Esophagus muscularis mucosa (tissue), 4 donors: ENCODE measurements at regions not wholly inside any gene's neighbourhood (a gene's known extent, or its start where the extent isn't known, plus 50 kb on each side); places are given as distances from the start of the nearest gene placed in this dataset.

ENCODE experiments used
- DNase-seq: peaks from one replicate; pipeline ENCODE4 v3.0.0-alpha.2; 2017; ENCODE audit errors: extremely low spot score
- H3K27ac ChIP-seq, 4 donors: fragments of 200-600 bp; sonication (generic); replicated peaks in 1 of 4; 1 replicate in 3 of 4; 2 replicates in 1 of 4; pipeline ENCODE4 v1.5.1; 2016 to 2019; ENCODE audit warnings: mild to moderate bottlenecking in 1 of 4
- H3K27me3 ChIP-seq, 4 donors: fragments of 200-600 bp; sonication (generic); one replicate each; pipeline versions ENCODE4 v1.5.1 to v1.6.0; 2016 to 2019
- H3K36me3 ChIP-seq, 4 donors: fragments of 200-600 bp; sonication (generic); one replicate each; pipeline ENCODE4 v1.5.1; 2016 to 2019
- H3K4me1 ChIP-seq, 4 donors: fragments of 200-600 bp; sonication (generic); one replicate each; pipeline ENCODE4 v1.5.1; 2016 to 2019
- H3K4me3 ChIP-seq, 4 donors: fragments of 200-600 bp; sonication (generic); 1 replicate in 2 of 4; 2 replicates in 2 of 4; pipeline ENCODE4 v1.5.1; 2016 to 2019; ENCODE audit warnings: mild to moderate bottlenecking in 4 of 4, moderate library complexity in 1 of 4
- H3K9me3 ChIP-seq, 4 donors: fragments of 200-600 bp; sonication (generic); 1 replicate in 3 of 4; 2 replicates in 1 of 4; pipeline ENCODE4 v1.5.1; 2016 to 2019
- EP300 ChIP-seq: sonication (generic); formaldehyde crosslinking; IDR thresholded peaks from one replicate; pipeline ENCODE4 v1.6.1; 2017; ENCODE audit warnings: antibody characterized with exemption
- POLR2A ChIP-seq: fragments of 450-650 bp; IDR thresholded peaks from one replicate; pipeline ENCODE4 v1.6.1; 2017; ENCODE audit warnings: antibody characterized with exemption, moderate library complexity, mild to moderate bottlenecking, low read depth
- POLR2AphosphoS5 ChIP-seq, 2 donors: sonication (generic); formaldehyde crosslinking; IDR thresholded peaks; one replicate each; pipeline ENCODE4 v1.6.1; 2017; ENCODE audit warnings: antibody characterized with exemption in 2 of 2
- WGBS: methylation state at CpG from one replicate; pipeline ENCODE4 v1.1.5; 2018; 5-methylcytosine and 5-hydroxymethylcytosine counted together
- intact Hi-C: fragments of 100-400 bp; cut with DNase I; formaldehyde crosslinking; loops from one replicate; pipeline ENCODE4 v1.15.1; 2023
- TF ChIP-seq, protein P1 (sequence below), 3 experiments: fragments of 200-600 bp in 2 of 3; fragments of 450-650 bp in 1 of 3; sonication (generic) in 2 of 3; IDR thresholded peaks; one replicate each; pipeline ENCODE4 v1.5.1; 2017 to 2019; ENCODE audit warnings: antibody characterized with exemption in 3 of 3, mild to moderate bottlenecking in 2 of 3, moderate library complexity in 1 of 3

DNA sequence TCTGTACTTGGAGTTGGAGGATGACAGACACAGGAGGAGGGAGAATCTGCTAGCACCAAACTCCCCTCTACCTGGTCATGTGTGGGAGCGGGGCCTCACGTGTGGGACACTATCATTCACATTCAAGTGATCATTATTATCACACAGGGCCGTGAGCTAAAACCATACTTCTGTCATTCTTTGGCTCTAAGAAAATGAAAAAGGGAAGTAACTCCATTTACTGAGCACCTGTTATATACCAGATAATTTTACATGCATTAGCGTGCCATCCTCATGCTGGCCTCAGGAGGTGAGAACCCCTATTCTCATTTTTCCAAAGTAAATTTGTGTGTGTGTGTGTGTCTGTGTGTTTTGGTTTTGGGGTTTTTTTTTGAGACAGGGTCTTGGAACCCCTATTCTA is 150.1 kb downstream of the GLI2 start:
- intact Hi-C loops = no loop called here
- H3K4me3 ChIP-seq = no peak overlapping the region
- DNase-seq = no peak
- no peaks in the 10 kb centered on the region for H3K9me3 ChIP-seq
- no peaks in the 10 kb centered on the region for H3K27me3 ChIP-seq
- no peak for TF ChIP-seq POLR2A
- TF ChIP-seq, protein P1, sequence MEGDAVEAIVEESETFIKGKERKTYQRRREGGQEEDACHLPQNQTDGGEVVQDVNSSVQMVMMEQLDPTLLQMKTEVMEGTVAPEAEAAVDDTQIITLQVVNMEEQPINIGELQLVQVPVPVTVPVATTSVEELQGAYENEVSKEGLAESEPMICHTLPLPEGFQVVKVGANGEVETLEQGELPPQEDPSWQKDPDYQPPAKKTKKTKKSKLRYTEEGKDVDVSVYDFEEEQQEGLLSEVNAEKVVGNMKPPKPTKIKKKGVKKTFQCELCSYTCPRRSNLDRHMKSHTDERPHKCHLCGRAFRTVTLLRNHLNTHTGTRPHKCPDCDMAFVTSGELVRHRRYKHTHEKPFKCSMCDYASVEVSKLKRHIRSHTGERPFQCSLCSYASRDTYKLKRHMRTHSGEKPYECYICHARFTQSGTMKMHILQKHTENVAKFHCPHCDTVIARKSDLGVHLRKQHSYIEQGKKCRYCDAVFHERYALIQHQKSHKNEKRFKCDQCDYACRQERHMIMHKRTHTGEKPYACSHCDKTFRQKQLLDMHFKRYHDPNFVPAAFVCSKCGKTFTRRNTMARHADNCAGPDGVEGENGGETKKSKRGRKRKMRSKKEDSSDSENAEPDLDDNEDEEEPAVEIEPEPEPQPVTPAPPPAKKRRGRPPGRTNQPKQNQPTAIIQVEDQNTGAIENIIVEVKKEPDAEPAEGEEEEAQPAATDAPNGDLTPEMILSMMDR (IDR thresholded peaks at IDR 0.05) = no peak
- TF ChIP-seq EP300 = no peak
- TF ChIP-seq POLR2AphosphoS5 (IDR thresholded peaks at IDR 0.05) = no peak
- no peak overlapping the region for H3K27ac ChIP-seq
- H3K36me3 ChIP-seq = no peaks in the 10 kb centered on the region
- 94% methylated on average over 4 of the region's 4 CpGs for WGBS
- peaks cover 5 to 23% (median 13%) of the 10 kb centered on the region in 4 donors for H3K4me1 ChIP-seq

DNA sequence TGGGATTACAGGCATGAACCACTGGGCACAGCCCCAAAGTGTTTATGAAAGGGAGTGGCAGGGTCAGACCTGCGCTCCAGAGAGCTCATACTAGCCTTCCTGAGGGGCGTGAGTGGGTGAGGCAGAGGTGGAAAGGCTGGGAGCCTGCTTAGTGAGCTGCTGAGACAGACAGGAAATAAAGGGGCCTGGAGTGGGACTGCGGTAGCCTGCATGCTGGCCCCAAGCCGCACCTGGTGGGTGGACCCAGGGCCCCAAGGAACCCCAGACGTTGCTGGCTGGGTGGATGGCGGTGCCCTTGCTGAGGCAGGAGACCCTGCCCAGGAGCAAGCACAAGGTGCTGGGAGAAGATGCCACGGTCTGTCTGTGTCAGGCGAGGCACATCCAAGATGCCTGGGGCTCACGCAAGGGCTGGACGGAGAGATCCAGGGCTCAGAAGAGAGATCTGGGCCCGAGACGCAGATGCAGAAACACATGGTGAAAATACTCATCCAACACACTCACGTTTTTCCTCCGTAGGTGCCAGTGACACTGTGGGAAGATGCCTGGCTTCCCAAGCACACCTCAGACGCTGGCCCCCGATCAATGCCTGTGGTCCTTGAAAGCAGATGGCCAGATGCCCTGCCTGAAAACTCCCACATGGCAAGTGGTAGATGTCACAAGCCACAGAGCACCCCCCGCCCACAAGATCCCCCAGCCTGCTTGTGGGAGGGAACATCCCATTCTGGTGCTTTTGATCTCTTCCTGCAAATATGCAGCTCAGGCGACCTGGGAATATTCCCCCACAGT is 151.1 kb downstream of the GLI2 start:
- no peak overlapping the region for H3K4me3 ChIP-seq
- H3K27me3 ChIP-seq = no peaks in the 10 kb centered on the region
- H3K4me1 ChIP-seq = peaks cover 5 to 22% (median 11%) of the 10 kb centered on the region in 4 donors
- intact Hi-C loops = no loop called here
- TF ChIP-seq POLR2AphosphoS5 (IDR thresholded peaks at IDR 0.05) = no peak
- TF ChIP-seq POLR2A = no peak
- TF ChIP-seq, protein P1 (IDR thresholded peaks at IDR 0.05) = no peak
- no peak for TF ChIP-seq EP300
- H3K36me3 ChIP-seq = no peaks in the 10 kb centered on the region
- no peak overlapping the region for H3K27ac ChIP-seq
- H3K9me3 ChIP-seq = no peaks in the 10 kb centered on the region
- DNase-seq = no peak
- WGBS = 76% methylated on average over 18 of the region's 18 CpGs

DNA sequence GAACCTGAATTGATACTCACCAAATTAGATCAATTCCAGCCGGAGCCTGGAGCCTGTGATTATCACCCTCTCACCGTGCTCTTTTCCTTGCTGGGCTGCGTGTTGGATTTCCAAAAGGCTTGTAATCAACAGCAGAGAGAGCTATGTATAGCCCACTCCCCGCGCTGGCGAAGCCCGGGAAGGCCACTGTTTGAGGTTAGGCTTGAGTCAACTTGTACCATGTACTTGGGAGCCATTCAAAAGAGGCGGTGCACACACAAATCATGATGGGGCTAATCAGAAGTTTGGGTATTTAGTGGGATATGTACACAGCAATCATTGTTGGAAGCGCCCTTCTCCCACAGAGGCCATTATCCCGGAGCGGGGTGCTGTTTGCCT is 151.6 kb downstream of the GLI2 start:
- H3K4me3 ChIP-seq = no peak overlapping the region
- no peaks in the 10 kb centered on the region for H3K9me3 ChIP-seq
- TF ChIP-seq POLR2A = no peak
- TF ChIP-seq POLR2AphosphoS5 (IDR thresholded peaks at IDR 0.05) = no peak
- TF ChIP-seq, protein P1 (IDR thresholded peaks at IDR 0.05) = no peak
- TF ChIP-seq EP300 = no peak
- H3K4me1 ChIP-seq = peaks cover under 1 to 16% (median 6%) of the 10 kb centered on the region in 4 donors
- DNase-seq = no peak
- no peak overlapping the region for H3K27ac ChIP-seq
- WGBS = 92% methylated on average over 11 of the region's 11 CpGs
- no peaks in the 10 kb centered on the region for H3K27me3 ChIP-seq
- no peaks in the 10 kb centered on the region for H3K36me3 ChIP-seq
- intact Hi-C loops = no loop called here

DNA sequence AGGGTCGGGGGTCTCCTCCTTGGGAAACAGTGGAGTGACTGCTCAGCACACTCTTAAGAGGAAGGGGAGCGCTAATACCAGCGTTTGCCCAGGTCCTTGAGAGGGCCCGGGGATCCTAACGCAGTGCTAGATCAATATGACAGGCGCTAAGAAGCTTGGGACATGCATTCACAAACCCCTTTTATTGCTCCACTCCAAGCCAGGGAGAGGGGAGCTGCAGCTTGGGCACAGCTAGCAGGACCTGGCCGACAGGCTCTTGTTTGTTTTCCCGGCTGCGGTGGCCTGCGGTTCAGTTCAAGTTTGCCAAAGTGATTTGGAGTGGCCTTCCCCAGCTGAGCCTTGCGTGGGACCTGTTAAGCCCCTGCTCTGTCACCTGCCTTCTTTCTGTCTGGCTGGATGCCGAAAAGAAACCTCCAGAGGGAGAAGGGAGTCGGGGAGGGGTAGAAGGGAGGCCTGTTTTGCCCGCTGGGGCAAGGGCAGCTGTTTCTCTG is 152.1 kb downstream of the GLI2 start:
- Histone ChIP-seq H3K36me3 (no peaks in the 10 kb centered on the region), H3K4me1 (peaks cover 1 to 13% (median 4%) of the 10 kb centered on the region in 4 donors), H3K4me3 (no peak overlapping the region), H3K27me3 (no peaks in the 10 kb centered on the region), H3K27ac (no peak overlapping the region), H3K9me3 (no peaks in the 10 kb centered on the region)
- WGBS = 82% methylated on average over 14 of the region's 14 CpGs
- TF ChIP-seq EP300 (no peak), POLR2A (no peak), POLR2AphosphoS5 (IDR thresholded peaks at IDR 0.05) (no peak)
- TF ChIP-seq, protein P1 (IDR thresholded peaks at IDR 0.05) = no peak
- intact Hi-C loops = no loop called here
- DNase-seq = no peak
